Glomerular visceral epithelial cell (primary cell): ENCODE measurements at regions not wholly inside any gene's neighbourhood (a gene's known extent, or its start where the extent isn't known, plus 50 kb on each side); places are given as distances from the start of the nearest gene placed in this dataset.

Source experiments
- DNase-seq: peaks from one replicate; pipeline ENCODE4 v3.0.0-alpha.2; 2016; ENCODE audit errors: extremely low spot score

DNA sequence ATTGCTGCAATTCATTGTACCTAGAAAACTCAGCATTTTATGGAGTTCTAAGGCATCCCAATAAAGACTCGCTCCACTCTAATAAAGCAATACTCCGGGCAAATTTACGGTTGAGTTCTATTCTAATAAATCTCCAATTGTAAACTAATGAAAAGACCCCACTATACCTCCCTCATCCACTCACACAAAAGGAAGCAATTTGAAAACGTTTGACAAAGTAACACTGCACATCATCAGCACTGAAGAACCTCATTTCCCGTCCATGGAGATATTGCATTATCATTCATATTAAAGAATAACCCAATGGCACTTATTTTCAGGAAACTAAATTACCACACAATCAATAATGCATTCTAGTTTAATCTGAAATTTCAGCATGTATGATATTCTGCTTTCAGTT, 111.0 kb upstream of the LMO3 start:
- no peak for DNase-seq

DNA sequence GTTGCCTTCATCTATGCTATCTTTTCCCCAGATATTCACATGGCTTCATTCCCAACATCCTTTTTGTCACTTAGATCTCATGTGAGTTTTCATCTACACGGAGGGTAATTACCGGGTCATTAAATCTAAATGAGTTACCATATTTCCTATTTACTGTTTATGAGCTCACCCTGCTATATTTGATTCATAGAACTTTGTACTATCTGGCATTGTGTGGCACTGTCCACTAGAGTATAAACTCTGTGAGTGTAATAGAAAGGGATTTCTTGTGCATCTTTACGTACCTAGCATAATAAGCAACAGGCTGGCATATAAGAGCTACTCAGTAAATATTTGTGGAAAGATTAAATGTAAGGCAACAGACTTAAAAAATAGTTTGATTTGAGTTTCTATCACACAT, 86.1 kb upstream of the LMO3 start:
- DNase-seq: no peak

DNA sequence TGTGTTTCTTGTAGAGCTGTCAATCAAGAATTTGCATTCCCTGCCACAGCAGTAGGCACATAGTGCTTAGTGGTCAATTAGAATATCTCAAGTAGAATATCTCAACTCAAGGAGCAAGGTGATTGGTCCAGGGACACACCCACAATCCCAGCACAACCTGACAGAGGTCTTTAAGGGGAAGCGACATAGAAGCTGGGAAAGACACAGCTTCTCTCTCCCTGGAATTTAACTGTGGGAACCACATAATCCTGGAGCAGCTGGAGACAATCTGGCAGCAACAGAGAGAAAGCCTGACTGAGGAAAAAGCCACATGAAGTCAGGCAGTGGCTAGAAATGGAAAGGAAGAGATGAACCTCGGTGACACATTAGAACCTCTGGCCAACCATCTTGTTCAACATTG, 85.7 kb upstream of the LMO3 start:
- no peak for DNase-seq

DNA sequence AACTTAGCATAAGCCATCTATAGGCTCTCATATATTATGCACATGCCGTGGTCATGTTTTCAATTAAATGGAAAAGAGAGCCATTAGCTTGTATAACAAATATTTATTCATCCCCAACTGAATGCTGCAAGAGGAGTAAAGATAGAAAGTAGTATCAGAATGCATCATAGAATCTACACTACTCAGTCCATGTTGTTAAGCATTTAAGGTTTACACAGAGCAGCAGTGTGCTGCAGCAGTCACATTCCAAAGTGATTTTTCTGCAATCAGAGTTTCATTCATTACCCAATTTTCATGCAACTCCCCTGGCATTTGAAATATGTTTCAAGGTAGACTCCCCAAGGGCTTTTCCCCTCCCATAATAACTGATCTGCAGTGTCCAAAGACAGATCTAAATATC, 82.2 kb upstream of the LMO3 start:
- no peak for DNase-seq

DNA sequence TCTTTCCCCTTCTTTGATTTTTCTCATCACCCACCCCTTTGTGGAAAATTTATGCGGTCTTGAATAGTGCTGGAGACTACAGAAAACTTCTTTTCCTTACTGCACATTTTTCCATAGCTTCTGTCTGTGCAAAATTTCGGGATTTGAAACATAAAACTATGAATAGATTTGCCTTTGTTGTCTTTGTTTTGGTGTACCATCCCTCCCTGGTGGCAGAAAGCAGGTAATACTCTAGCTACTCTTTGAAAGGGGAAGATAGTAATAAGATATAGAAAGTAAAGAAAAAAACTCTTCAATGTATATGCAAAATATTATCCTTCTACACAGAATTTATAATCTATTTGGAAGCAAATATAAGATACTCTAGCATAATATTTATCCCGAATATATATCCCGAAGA, 79.1 kb upstream of the LMO3 start:
- DNase-seq: no peak

DNA sequence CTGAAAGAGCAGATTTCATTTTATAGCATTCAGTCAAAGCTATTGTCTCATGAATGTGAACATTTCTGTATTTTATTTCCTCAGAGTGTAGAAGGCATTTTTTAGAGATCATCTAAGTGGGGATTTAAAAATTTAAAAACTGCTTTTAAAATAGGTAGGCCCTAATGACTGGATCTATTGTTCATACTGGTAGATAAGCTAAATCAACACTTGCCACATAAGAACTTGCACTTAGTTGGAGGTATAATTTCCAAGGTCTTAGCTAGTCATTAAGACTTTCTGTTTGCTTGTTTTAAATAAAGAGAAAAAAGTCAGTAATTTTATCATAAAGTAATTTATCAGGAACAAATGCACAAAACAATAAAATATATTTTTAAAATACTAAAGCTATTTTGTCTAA, 75.2 kb upstream of the LMO3 start:
- no peak for DNase-seq

DNA sequence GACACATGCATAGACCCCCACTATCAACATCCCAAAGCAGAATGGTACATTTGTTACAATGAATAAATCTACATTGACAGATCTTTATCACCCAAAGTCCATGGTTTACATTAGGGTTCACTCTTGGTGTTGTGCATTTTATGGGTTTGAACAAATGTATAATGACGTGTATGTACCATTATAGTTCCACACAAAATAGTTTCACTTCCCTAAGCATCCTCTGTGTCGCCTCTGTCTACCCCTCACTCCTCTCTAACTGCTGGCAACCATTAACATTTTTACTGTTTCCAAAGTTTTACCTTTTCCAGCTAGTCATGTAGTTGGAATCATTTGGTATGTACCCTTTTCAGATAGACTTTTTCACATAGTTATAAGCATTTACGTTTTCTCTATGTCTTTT, 69.5 kb upstream of the LMO3 start:
- no peak for DNase-seq

DNA sequence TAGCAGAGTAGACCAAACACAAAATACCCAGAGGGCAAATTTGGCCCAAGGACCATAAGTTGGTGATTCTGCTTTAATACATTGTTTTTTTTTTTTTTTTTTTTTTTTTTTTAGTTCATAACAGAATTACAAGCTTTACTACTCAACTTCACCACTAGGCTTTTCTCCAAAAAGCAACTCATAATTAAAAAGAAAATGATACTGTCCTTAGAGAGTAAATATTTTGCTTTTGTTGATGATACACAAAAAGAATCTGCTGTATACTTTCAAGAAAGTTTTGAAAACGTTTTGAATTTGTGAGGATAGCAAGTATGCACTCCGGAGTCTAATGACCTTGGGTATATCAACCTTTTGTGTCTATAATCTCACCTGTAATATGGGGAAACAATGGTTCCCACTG, 68.9 kb upstream of the LMO3 start:
- DNase-seq: no peak

DNA sequence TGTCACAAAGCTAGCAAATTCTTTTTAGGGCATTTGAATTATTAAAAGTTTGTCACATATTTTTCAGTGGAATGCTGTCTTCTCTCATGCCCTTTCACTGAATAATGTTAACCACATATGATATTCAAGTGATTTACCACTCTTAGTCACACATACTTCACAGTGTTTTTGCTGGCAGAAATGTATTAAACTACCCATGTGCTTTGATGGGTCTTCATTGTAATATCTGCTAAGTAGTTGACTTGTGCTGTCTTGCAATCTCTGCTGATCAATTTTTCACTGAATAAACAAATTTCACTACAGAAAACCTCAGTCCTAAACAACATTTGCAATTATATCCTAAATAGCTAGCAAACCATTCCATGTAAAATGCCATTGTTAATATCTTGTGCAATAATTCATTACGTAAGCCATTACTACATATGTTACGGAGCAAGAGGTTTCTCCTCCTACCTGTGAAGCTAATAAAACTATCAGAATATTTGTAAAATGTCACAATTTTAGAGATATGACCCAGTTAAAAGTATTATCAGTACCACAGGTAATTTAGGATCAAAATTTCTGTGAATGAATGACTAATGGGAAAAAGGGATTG, 64.6 kb upstream of the LMO3 start:
- DNase-seq: peak; percentile 25

DNA sequence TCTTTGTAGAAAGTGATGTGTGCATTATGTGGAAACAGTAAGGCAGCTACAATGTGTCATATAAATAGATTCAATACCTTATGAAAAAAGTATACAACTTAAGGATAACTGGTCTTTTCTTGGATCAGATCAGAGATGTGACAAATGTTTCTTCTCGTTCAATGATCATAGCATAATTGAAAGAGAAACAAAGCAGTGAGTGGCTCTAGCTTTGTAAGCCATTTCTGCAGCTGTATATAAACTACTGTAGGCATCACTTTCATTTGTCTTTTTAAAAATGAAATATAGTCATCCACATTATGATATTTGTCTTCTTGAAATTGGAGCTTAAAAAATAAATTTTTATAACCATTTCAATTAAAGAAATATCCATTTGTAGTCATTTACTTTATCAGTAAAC, 63.8 kb upstream of the LMO3 start:
- DNase-seq: no peak

DNA sequence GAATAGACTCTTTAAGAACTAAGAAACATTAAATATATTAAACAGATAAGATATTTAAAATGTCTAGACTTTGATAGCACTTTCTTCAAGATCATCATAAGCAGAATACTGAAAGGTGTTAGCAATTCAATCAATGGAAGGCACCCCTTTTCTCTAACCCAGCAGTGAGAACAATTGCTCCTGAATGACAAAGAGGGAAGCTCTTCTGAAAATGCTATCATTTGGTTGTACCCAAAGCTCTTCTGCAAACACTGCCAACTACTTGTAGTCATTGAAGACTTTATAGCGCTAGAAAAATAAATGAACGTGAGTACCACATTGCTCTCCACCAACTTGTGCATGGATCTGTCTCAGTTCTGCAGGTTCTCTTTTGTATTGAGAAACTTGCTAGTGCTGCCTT, 62.2 kb upstream of the LMO3 start:
- DNase-seq: no peak

DNA sequence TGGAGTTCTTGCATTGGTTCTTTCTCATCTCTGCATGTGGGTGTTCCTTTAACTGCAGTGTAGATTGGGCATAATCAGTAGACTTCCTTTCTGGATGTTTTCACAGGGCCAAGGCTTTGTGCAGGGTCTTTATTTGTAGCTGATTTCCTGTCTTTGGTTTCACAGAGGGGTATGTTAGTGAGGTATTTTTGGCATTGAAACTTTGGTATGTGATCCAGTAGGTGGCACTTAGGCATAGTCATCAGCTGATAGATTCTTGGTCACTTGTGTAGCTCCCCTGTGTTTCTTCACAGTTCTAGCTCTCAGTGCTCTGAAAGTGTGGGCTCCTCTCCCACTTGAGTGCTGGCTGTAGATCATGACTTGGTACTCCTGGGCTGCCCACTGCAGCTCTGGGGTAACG, 52.7 kb upstream of the LMO3 start:
- no peak for DNase-seq
